ENCODE measurements at regions not wholly inside any gene's neighbourhood (a gene's known extent, or its start where the extent isn't known, plus 50 kb on each side); places are given as distances from the start of the nearest gene placed in this dataset.

DNA sequence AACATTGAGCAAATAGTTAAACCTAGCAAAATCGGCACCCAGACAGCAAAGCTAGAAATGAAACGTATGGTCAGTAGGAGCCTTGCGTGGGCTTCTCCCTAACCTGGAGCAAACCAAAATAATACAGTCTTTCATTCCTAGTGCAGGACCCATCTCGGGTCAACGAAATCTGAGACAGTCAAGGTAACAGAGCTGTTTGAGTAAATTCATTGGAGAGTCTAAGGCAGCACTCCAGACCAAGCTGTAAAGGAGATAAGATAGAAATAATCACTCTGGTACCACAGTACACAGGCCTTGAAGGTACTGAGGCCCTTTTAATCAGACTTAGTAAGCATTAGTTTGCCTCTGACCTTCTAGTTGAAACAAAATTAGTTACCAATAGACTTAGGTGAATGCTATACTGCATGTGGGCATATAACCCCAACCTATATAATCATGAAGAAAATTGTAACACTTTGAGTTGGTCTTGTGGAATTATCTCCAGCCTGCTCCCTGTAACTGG, 54.4 kb upstream of the BICD1 start:
- POLR2A ChIA-PET: no interaction called here

DNA sequence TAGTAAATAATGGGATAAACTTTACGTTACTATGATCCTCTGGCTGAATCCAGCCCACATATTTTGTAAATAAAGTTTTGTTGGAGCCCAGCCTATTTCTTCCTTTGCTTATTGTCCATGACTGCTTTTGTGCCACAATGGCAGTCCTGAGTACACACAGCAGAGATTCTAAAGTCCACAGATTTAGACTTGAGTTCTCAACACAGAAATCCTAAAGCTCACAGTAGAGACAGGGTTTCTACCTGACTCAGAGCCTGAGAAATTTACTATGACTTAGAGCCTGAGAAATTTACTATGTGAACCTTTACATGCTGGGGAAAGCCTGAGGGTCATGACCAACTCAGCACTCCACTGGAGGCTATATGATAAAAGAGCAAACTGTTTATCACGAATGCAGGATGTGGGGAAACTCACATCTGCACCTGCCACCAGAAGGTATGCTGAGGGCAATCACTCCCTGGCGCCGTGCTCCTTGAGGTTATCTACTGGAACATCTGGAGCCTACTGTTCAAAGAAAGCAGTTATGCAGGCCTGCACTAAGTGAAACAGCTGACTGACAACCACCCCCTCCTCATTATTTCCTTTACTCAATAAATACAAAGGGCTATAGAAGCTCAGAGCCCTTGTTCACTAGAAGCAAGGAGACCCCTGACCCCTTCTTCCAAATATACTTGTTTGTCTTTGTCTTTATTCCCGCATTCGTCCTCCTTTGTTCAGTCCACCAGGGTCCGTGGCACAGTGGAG, 52.6 kb upstream of the BICD1 start:
- intact Hi-C loops (cut with micrococcal nuclease): no loop called here
- no peak for ATAC-seq
- Histone ChIP-seq H3K27me3 (ENCODE audit: insufficient read depth, low read length) (no peaks in the 10 kb centered on the region), H3K36me3 (ENCODE audit: control insufficient read depth in 1 of 2, insufficient read depth in 2 of 2, low read length in 2 of 2) (no peaks in the 10 kb centered on the region), H3K27ac (ENCODE audit: low read depth, low read length) (no peak overlapping the region), H3K4me2 (ENCODE audit: low read length) (no peak overlapping the region), H2AFZ (ENCODE audit: low read depth, low read length, poor library complexity, severe bottlenecking) (no peak overlapping the region), H4K20me1 (ENCODE audit: insufficient read depth) (no peaks in the 10 kb centered on the region), H3K9ac (ENCODE audit: low read length) (no peak overlapping the region), H3K9me2 (ENCODE audit: insufficient read depth) (no peaks in the 10 kb centered on the region), H3K4me3 (replicated peaks in 1 of 2; ENCODE audit: low read depth in 1 of 2, low read length in 2 of 2) (no peak overlapping the region), H3K4me1 (ENCODE audit: control insufficient read depth in 1 of 2, insufficient read depth in 2 of 2, low read length in 2 of 2) (peaks cover 0 to 13% of the 10 kb centered on the region in 2 experiments; a peak in 2 of 4 replicates), H3K79me2 (ENCODE audit: insufficient read depth, low read length) (no peaks in the 10 kb centered on the region), H3K9me3 (ENCODE audit: control insufficient read depth in 1 of 2, insufficient read depth in 1 of 2, low read depth in 1 of 2, low read length in 2 of 2) (no peaks in the 10 kb centered on the region)
- POLR2A ChIA-PET: no interaction called here
- DNase-seq (ENCODE audit: low read depth, low spot score): no peak
- TF ChIP-seq SIN3A (IDR thresholded peaks at IDR 0.05; ENCODE audit: low read depth) (no peak), ZFX (IDR thresholded peaks at IDR 0.05) (no peak), REST (IDR thresholded peaks at IDR 0.05; ENCODE audit: low read depth) (no peak), JUND (IDR thresholded peaks at IDR 0.05) (no peak), POLR2AphosphoS5 (IDR thresholded peaks at IDR 0.05; ENCODE audit: low read depth, low read length) (no peak)
- no TSS peak for BruUV-seq (replicated peaks)
- RAD21 ChIA-PET (ENCODE audit: low non-redundant PET in 1 of 2, low total read pairs in 2 of 2, uncharacterized antibody in 2 of 2, unreplicated experiment in 2 of 2): no interaction called here
- CTCF ChIA-PET: no interaction called here

More for the DNA sequence above, 54.4 kb upstream of the BICD1 start:
- Histone ChIP-seq H3K27me3 (ENCODE audit: insufficient read depth, low read length) (no peaks in the 10 kb centered on the region), H3K36me3 (ENCODE audit: control insufficient read depth in 1 of 2, insufficient read depth in 2 of 2, low read length in 2 of 2) (no peaks in the 10 kb centered on the region), H4K20me1 (ENCODE audit: insufficient read depth) (no peaks in the 10 kb centered on the region), H3K9ac (ENCODE audit: low read length) (no peak overlapping the region), H3K4me3 (replicated peaks in 1 of 2; ENCODE audit: low read depth in 1 of 2, low read length in 2 of 2) (no peak overlapping the region), H3K27ac (ENCODE audit: low read depth, low read length) (no peak overlapping the region), H3K79me2 (ENCODE audit: insufficient read depth, low read length) (no peaks in the 10 kb centered on the region), H2AFZ (ENCODE audit: low read depth, low read length, poor library complexity, severe bottlenecking) (no peak overlapping the region), H3K9me3 (ENCODE audit: control insufficient read depth in 1 of 2, insufficient read depth in 1 of 2, low read depth in 1 of 2, low read length in 2 of 2) (no peaks in the 10 kb centered on the region), H3K4me1 (ENCODE audit: control insufficient read depth in 1 of 2, insufficient read depth in 2 of 2, low read length in 2 of 2) (peaks cover 0 to 13% of the 10 kb centered on the region in 2 experiments; a peak in 2 of 4 replicates), H3K9me2 (ENCODE audit: insufficient read depth) (no peaks in the 10 kb centered on the region), H3K4me2 (ENCODE audit: low read length) (peak overlapping the region; percentile 28; the same call in 1 of the 2 replicates)
- intact Hi-C loops (cut with micrococcal nuclease): no loop called here
- TF ChIP-seq SP1 (IDR thresholded peaks at IDR 0.05; ENCODE audit: low read depth) (no peak), ZBTB33 (IDR thresholded peaks at IDR 0.05; ENCODE audit: extremely low read depth, insufficient replicate concordance, low read length) (no peak)
- ChIA-PET RAD21 (ENCODE audit: low non-redundant PET in 1 of 2, low total read pairs in 2 of 2, uncharacterized antibody in 2 of 2, unreplicated experiment in 2 of 2) (no interaction called here), CTCF (interaction anchor here (3.0 kb wide), 1 partner anchor 8 kb away, joined by 11 read pairs; no protein-coding TSS in a partner anchor)
- DNase-seq (ENCODE audit: low read depth, low spot score) (no peak), ATAC-seq (no peak)
- no TSS peak for BruUV-seq (replicated peaks)
